Stimulated activated CD8-positive, alpha-beta memory T cell treated with anti-CD3 and anti-CD28 coated beads, Interleukin-7, amount 100 ng/mL, for 48 hours (primary cell): ENCODE measurements at regions not wholly inside any gene's neighbourhood (a gene's known extent, or its start where the extent isn't known, plus 50 kb on each side); places are given as distances from the start of the nearest gene placed in this dataset.

ENCODE experiments used
- DNase-seq, 2 donors: peaks; one replicate each; pipeline ENCODE4 v3.0.0-alpha.2; 2020; ENCODE audit warnings: low read depth in 1 of 2; ENCODE audit errors: extremely low read depth in 1 of 2

DNA sequence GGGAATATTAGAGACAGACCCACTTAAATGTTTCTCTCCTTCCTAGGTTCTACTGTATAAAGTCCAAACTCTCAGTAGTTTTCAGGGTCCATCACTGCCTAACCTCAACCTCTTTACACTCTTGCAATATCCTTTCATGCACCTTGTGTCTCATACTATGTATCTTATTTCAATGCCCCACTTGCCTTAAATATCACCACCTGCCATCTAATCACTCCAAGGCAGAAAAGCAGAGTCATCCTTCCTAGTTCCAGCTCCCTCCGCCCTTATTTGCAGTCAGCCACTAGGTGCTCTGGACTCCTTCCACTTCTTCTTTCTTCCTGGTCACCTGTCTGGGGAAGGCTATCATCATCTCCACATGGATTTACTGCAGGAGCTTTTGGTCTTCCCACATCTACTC is 322.0 kb downstream of the MFSD1 start:
- DNase-seq: no peak

GRCh38 chr3:159126261-159127020 is 324.6 kb downstream of the MFSD1 start:
- DNase-seq: no peak

DNA sequence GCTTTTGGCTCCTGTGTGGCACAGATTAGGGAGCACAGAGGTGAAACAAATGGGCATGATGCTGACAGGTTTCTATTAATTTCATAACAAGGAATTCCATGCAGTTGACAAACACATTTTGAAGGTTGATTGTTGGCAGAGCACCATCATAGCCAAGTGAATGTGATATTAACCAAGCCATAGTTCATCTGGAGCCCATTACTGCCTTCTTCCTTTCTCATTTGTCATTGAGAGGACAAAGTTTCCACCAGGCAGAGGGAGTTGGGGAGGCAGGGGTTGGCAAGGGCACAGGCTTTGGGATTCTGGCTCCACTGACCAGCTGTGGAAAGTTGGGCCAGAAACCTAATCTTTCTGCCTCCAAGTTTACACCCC is 325.2 kb downstream of the MFSD1 start:
- no peak for DNase-seq

GRCh38 chr3:159128628-159129027 is 326.8 kb downstream of the MFSD1 start:
- no peak for DNase-seq

DNA sequence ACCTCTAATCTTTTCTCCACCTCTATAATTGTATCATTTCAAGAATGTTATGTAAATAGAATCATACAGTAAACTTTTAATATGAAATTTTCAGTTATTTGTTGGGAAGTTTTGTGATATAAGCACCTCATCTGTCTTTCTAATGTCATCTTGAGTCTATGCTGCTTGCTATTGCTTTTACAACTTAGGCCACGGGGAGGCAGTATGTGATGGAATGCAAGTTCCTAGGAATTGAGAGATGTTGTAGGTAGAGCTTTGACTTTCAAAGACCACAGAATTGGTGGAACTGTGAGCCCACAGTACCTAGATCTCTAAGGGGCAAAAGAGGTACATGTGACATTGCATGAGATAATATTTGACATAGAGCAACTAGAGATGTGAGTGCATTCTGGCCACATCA is 328.3 kb downstream of the MFSD1 start:
- DNase-seq: no peak

DNA sequence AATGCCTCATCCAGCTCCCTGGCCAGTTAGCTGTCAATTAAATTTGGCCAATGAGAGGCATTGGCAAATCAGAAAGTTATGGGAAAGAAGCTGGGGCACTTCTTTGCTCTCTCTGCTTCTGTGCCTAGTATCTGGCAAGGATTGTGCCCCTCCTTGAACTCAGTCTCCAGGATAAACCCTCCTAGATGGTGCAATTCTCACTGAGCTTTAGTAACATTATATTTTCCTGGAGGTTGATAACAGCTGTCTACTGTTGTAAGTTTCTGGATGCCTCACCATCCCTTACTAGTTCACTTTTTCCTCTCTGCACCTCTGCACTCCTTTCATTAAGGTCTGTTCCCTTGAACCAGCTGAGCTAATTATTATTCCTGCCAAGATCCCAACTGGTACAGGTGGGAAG is 329.5 kb downstream of the MFSD1 start:
- DNase-seq: no peak

DNA sequence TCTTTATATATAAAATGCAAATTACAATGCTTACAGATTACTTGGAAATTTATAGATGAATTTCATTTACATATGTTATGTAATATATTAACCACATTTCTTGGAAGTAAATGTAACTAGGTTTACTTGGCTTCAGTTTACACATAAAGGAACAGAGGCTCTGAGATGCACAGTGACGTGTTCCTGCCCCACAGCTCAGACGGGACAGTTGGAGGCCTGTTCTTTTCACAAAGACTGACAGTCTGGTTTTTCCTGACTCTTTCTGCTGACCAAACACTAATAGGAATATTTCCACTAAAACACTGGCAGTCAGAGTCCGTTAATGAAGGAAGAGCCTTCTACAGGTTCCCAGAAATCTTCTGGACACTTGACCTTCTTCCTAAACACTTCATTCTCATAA is 336.1 kb downstream of the MFSD1 start:
- no peak for DNase-seq

GRCh38 chr3:159139326-159139725 is 337.5 kb downstream of the MFSD1 start:
- DNase-seq: no peak

DNA sequence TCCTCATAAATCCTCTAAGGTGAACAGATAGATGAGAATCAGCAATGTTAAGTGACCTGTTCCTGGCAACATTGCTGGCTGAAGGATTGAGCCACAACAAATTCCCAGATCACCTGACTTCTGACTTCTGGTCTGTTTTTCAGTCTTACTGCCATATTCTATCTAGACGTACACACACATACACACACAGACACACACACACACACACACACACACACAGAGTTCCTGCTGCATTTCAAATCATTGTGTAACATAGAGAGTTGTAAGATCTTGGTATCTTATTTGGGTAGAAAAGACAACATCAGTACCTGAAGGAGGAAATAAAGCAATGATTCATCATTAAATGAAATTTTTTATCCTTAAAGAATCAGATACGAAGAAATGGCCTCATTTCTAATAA is 342.6 kb downstream of the MFSD1 start:
- no peak for DNase-seq

- DNase-seq: no peak
These were observed 343.0 kb downstream of the MFSD1 start for GRCh38 chr3:159144891-159145290.

DNA sequence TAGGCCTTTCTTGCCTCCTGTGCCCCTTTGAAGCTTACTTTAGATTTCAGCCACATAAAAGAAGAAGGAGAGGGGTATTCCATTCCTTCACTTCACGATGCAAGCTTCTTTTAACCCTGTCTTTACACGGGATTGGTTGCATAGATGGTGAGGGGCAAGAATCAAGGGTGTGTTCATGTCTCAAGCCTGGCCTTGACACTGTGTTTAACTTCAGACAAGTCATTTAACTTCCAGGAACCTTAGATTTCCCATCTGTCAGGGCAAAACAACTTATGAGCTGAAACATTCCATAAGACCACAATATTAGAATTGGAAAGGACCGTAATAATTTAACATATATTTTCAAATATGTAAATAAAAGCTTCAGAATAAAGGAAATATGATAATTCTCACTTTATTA is 344.5 kb downstream of the MFSD1 start:
- DNase-seq: no peak

DNA sequence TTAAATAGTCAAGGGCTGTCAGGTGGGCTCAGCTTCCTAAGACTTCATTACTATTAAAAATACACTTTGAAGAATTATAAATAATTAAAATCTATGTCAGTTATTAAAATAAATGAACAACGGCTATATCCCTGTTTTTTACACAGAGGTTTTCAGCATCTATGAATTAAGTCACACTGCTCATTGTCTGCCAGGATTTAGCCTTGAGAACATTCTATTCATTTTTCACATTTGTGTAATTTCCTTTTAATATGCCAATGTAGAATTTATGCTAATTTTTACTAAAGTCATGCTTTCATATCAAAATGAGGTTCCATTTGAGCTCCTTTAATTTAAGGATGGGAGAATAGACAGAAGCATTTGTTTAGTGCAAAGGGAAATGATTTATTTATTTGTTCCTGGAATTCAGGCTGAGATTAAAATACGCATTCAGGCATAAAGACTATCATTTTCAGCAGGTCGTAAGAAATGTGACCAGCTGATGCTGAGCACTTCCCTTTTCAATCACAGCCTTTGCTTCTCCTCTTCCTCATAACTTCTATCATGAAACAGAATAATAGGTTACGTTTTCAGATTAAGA is 345.1 kb downstream of the MFSD1 start:
- no peak for DNase-seq

GRCh38 chr3:159147813-159148212 is 346.0 kb downstream of the MFSD1 start:
- no peak for DNase-seq

- no peak for DNase-seq
These were observed 346.6 kb downstream of the MFSD1 start for GRCh38 chr3:159148466-159148865.

- no peak for DNase-seq
These were observed 347.3 kb downstream of the MFSD1 start for GRCh38 chr3:159149131-159149530.

- DNase-seq: no peak
These were observed 347.8 kb downstream of the MFSD1 start for GRCh38 chr3:159149633-159150032.

- DNase-seq: no peak
These were observed 348.3 kb downstream of the MFSD1 start for GRCh38 chr3:159150180-159150579.

DNA sequence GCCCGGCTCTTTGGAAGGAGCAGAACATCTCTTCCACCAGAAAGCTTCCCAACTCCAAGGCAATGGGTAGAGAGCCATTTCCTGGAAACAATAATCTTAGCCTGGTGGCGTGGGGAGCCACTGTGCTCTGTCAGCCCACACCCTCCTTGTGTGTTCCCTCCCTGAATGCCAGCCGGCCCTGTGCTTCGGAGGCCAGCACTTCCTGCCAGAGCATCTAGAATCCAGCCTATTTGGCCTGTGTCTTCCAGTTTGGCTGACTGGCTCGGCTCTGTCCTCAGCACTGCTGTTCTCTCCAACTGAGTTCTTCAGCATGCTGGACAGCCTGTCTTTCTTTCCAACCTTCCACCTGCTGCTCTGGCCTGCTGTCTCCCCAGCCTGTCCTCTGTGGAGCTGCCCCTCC is 349.3 kb downstream of the MFSD1 start:
- DNase-seq: no peak

DNA sequence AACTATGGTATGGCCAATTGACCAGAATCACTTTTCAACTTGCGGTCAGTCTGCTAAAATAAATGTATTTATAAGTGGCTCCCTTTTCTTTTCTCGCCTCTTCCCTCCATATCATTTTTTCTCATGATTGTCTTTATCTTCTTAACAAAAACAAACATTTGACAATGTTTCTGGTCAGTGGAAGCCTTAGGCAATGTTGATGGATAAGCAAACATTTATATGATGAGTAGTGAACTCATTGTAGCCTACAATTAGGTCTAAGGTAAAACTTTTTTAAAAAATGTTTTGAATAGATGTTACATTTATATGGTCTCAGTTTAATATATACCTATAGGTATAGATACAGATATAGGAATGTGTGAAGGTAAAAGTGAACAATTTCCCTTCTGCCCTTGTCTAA is 355.4 kb downstream of the MFSD1 start:
- no peak for DNase-seq

- no peak for DNase-seq
These were observed 356.4 kb downstream of the MFSD1 start for GRCh38 chr3:159158213-159158612.

DNA sequence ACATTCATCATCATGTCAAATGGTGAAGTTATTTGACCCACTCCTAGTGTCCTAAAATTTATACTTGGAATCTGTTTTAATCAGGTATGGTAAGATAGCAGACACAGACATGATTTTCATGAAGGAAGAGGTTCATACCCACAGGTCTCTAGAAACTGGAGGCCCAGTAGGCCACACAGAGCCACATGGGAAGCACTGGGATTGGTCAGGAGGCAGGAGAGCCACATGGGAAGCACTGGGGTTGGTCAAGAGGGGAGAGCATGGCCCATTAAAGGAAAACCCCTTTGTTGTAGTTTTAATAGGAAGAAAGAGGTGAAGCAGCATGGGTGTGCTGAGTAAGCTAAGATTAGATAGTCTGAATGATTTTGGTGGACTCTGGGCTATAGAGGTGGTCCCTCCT is 356.9 kb downstream of the MFSD1 start:
- DNase-seq: no peak

- DNase-seq: no peak
These were observed 357.7 kb downstream of the MFSD1 start for GRCh38 chr3:159159546-159159945.

GRCh38 chr3:159163656-159164055 is 361.8 kb downstream of the MFSD1 start:
- no peak for DNase-seq
